Esophagus squamous epithelium (tissue), 4 donors: ENCODE measurements at regions not wholly inside any gene's neighbourhood (a gene's known extent, or its start where the extent isn't known, plus 50 kb on each side); places are given as distances from the start of the nearest gene placed in this dataset.

Experiments
- CTCF ChIP-seq, 6 experiments: fragments of 450-650 bp in 4 of 6; fragments of 200-600 bp in 2 of 6; sonication (generic) in 2 of 6; IDR thresholded peaks; one replicate each; pipeline ENCODE4 v1.5.1; 2016 to 2019; ENCODE audit warnings: antibody characterized with exemption in 6 of 6, mild to moderate bottlenecking in 4 of 6, moderate library complexity in 4 of 6
- POLR2A ChIP-seq, 4 donors: fragments of 450-650 bp; IDR thresholded peaks; one replicate each; pipeline ENCODE4 v1.6.1; 2017; ENCODE audit warnings: antibody characterized with exemption in 4 of 4, mild to moderate bottlenecking in 4 of 4, moderate library complexity in 3 of 4

GRCh38 chr2:156787517-156787916 is 351.3 kb downstream of the GPD2 start:
- TF ChIP-seq CTCF (IDR thresholded peaks at IDR 0.05) (no peak), POLR2A (IDR thresholded peaks at IDR 0.05) (no peak)
